CD4-positive, alpha-beta T cell treated with Interleukin-2 at 100 ng/mL for 4 hours (primary cell): ENCODE measurements at regions not wholly inside any gene's neighbourhood (a gene's known extent, or its start where the extent isn't known, plus 50 kb on each side); places are given as distances from the start of the nearest gene placed in this dataset.
"Not testable (repeated sequence)": the region's sequence is repeated elsewhere in the genome, so short reads cannot be mapped to it uniquely, and the experiment has no call there.

Source experiments
- DNase-seq: peaks from one replicate; pipeline ENCODE4 v3.0.0-alpha.2; 2020; ENCODE audit warnings: low spot score

GRCh38 chr7:157467496-157468212 lies 130.8 kb downstream of the DNAJB6 start:
- DNase-seq = no peak

- no peak for DNase-seq
Observed at GRCh38 chr7:157468221-157469111, 131.7 kb downstream of the DNAJB6 start.

GRCh38 chr7:157469181-157470016 lies 132.6 kb downstream of the DNAJB6 start:
- DNase-seq = no peak

GRCh38 chr7:157470017-157470322 lies 133.2 kb downstream of the DNAJB6 start:
- DNase-seq = no peak

GRCh38 chr7:157470701-157471131 lies 133.9 kb downstream of the DNAJB6 start:
- DNase-seq = no peak

- peak; percentile 29 for DNase-seq
Observed at GRCh38 chr7:157471259-157472125, 134.7 kb downstream of the DNAJB6 start.

- DNase-seq = no peak
Observed at GRCh38 chr7:157472311-157473050, 135.7 kb downstream of the DNAJB6 start.

GRCh38 chr7:157473051-157473569 lies 136.3 kb downstream of the DNAJB6 start:
- no peak for DNase-seq

GRCh38 chr7:157474685-157475084 lies 137.9 kb downstream of the DNAJB6 start:
- DNase-seq = no peak

- DNase-seq = no peak
Observed at GRCh38 chr7:157475095-157475494, 138.3 kb downstream of the DNAJB6 start.

- no peak for DNase-seq
Observed at GRCh38 chr7:157475601-157476000, 138.8 kb downstream of the DNAJB6 start.

- no peak for DNase-seq
Observed at GRCh38 chr7:157476201-157476600, 139.4 kb downstream of the DNAJB6 start.

GRCh38 chr7:157476654-157477549 lies 140.1 kb downstream of the DNAJB6 start:
- no peak for DNase-seq

- DNase-seq = peak; percentile 10
Observed at GRCh38 chr7:157477550-157478212, 140.9 kb downstream of the DNAJB6 start.

GRCh38 chr7:157478611-157479010 lies 141.8 kb downstream of the DNAJB6 start:
- DNase-seq = not testable (repeated sequence)

GRCh38 chr7:157479326-157479725 lies 142.5 kb downstream of the DNAJB6 start:
- no peak for DNase-seq

- DNase-seq = no peak
Observed at GRCh38 chr7:157480371-157481050, 143.7 kb downstream of the DNAJB6 start.

- DNase-seq = no peak
Observed at GRCh38 chr7:157481389-157481788, 144.6 kb downstream of the DNAJB6 start.
